Keratinocyte (primary cell): ENCODE measurements at regions not wholly inside any gene's neighbourhood (a gene's known extent, or its start where the extent isn't known, plus 50 kb on each side); places are given as distances from the start of the nearest gene placed in this dataset.

Source experiments
- CTCF ChIP-seq, 3 experiments: IDR thresholded peaks in 1 of 3; conservative IDR thresholded peaks in 1 of 3; optimal IDR thresholded peaks in 1 of 3; 2 replicates in 2 of 3; 3 replicates in 1 of 3; pipeline versions ENCODE3 to v1.5.1; 2011; ENCODE audit warnings: low read length in 3 of 3, mild to moderate bottlenecking in 3 of 3, moderate library complexity in 2 of 3, control low read depth in 1 of 3, inconsistent platforms in 1 of 3; ENCODE audit not compliant: insufficient read depth in 2 of 3; ENCODE audit errors: extremely low read depth in 1 of 3
- EZH2 ChIP-seq: IDR thresholded peaks from one replicate; pipeline ENCODE4 v1.6.1; 2012; ENCODE audit warnings: inconsistent platforms, mild to moderate bottlenecking, low read length, moderate library complexity

- TF ChIP-seq CTCF (optimal IDR thresholded peaks at IDR 0.05 in 1 of 3, IDR thresholded peaks at IDR 0.05 in 1 of 3, conservative IDR thresholded peaks at IDR 0.05 in 1 of 3; ENCODE audit: extremely low read depth in 1 of 3, insufficient read depth in 2 of 3, low read length in 3 of 3) (no peak), EZH2 (no peak)
These were observed 172.9 kb downstream of the AHR start for GRCh38 chr7:17471325-17471724.
